WTC11 (cell line): ENCODE measurements at regions not wholly inside any gene's neighbourhood (a gene's known extent, or its start where the extent isn't known, plus 50 kb on each side); places are given as distances from the start of the nearest gene placed in this dataset.

ENCODE experiments used
- AR ChIP-seq: fragments of 250-450 bp; sonication (Bioruptor Pico); IDR thresholded peaks from 2 replicates; pipeline ENCODE4 v1.9.0; 2021; ENCODE audit warnings: mild to moderate bottlenecking
- ATF3 ChIP-seq: sonication (generic); formaldehyde crosslinking; conservative IDR thresholded peaks from 2 replicates; pipeline ENCODE4 v1.8.1; 2022; ENCODE audit warnings: mild to moderate bottlenecking, missing genetic modification reagents
- CTCF ChIP-seq: fragments of 200-600 bp; IDR thresholded peaks from 2 replicates; pipeline ENCODE4 v1.8.0; 2022; ENCODE audit warnings: antibody characterized with exemption
- E2F1 ChIP-seq: sonication (generic); formaldehyde crosslinking; IDR thresholded peaks from 2 replicates; pipeline ENCODE4 v1.8.0; 2022; ENCODE audit warnings: mild to moderate bottlenecking, missing genetic modification reagents
- FOXP1 ChIP-seq: sonication (generic); formaldehyde crosslinking; IDR thresholded peaks from 2 replicates; pipeline ENCODE4 v1.8.0; 2022; ENCODE audit warnings: missing genetic modification reagents, mild to moderate bottlenecking, moderate library complexity, borderline replicate concordance
- GABPB1 ChIP-seq: sonication (generic); formaldehyde crosslinking; IDR thresholded peaks from 2 replicates; pipeline ENCODE4 v1.8.1; 2023; ENCODE audit warnings: mild to moderate bottlenecking, missing genetic modification reagents
- MAX ChIP-seq: sonication (generic); formaldehyde crosslinking; IDR thresholded peaks from 2 replicates; pipeline ENCODE4 v1.8.0; 2022; ENCODE audit warnings: mild to moderate bottlenecking, missing genetic modification reagents
- PREB ChIP-seq: sonication (generic); formaldehyde crosslinking; IDR thresholded peaks from 2 replicates; pipeline ENCODE4 v1.8.1; 2022; ENCODE audit warnings: mild to moderate bottlenecking, missing genetic modification reagents, moderate library complexity, borderline replicate concordance
- PRRX2 ChIP-seq: fragments of 250-450 bp; sonication (Bioruptor Pico); IDR thresholded peaks from 2 replicates; pipeline ENCODE4 v1.8.0; 2021; ENCODE audit warnings: mild to moderate bottlenecking
- TP53 ChIP-seq: sonication (generic); formaldehyde crosslinking; IDR thresholded peaks from 2 replicates; pipeline ENCODE4 v1.8.1; 2023; ENCODE audit warnings: mild to moderate bottlenecking, missing genetic modification reagents
- ZNF121 ChIP-seq: sonication (generic); formaldehyde crosslinking; IDR thresholded peaks from 2 replicates; pipeline ENCODE4 v1.8.0; 2023; ENCODE audit warnings: missing genetic modification reagents

GRCh38 chr9:90988318-90988717 is 186.7 kb downstream of the SYK start:
- no peak for TF ChIP-seq PRRX2 (CRISPR knock-in tag)
- no peak for TF ChIP-seq ZNF121 (CRISPR knock-in tag)
- no peak for TF ChIP-seq CTCF
- no peak for TF ChIP-seq GABPB1 (CRISPR knock-in tag)
- no peak for TF ChIP-seq E2F1
- no peak for TF ChIP-seq FOXP1 (CRISPR knock-in tag)
- no peak for TF ChIP-seq TP53 (CRISPR knock-in tag)
- TF ChIP-seq AR (CRISPR knock-in tag), result no peak
- no peak for TF ChIP-seq ATF3 (CRISPR knock-in tag)
- no peak for TF ChIP-seq MAX (CRISPR knock-in tag)
- TF ChIP-seq PREB (CRISPR knock-in tag), result no peak
